ENCODE measurements at regions not wholly inside any gene's neighbourhood (a gene's known extent, or its start where the extent isn't known, plus 50 kb on each side); places are given as distances from the start of the nearest gene placed in this dataset.

DNA sequence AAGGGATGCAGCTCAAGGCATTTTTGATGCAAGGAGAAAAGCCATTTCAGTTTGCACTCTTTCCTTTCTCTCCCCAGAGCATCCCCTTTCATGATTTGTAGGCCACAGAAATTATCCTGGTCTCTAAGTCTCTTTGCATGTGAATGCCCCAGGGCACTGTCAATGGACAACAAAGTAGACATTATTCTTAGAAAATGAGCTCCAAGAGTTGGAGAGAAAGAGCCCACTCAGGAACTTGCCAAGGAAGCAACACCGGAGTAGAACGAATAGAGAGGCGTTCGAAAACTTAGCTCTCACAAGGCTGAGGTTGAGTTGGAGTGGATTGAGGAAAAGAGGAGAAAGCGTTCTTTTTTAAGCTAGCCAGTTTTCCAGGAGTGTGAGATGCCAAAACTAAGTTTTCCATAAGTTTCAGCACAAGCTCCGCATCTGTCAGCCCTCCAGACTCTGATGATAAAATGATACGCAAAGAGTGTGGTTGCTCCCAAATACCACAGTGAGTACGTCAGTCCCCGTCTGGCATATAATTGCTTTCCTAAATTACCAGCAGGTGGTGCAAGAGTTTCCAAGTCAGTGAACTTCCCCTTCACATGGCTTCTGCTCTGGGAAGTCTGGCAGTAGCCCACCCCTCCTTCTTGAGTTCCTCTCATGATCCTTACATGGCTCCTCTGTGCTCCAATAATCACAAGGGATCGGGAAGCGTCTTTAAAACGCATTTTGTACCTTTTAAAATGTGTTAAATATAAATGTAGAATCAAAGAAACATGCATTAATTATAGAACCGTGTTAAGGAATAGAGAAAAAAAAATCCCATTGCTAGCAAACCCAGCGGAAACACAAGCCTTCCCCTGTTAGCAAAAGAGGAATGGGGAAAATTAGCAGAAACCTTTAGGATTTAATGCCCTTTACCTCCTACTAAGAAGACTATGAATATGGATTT lies 1060.6 kb upstream of the FANCL start:
- H3K9me3 Mint-ChIP-seq: no peaks in the 10 kb centered on the region
- ATAC-seq (ENCODE audit: low read depth in 2 of 2) (peak; percentile 89 to 96), DNase-seq (peak; percentile 58)
- no peak overlapping the region for H3K4me3 Mint-ChIP-seq
- H3K27ac Mint-ChIP-seq: no peak overlapping the region
- no peaks in the 10 kb centered on the region for H3K4me1 Mint-ChIP-seq
- no peaks in the 10 kb centered on the region for H3K27me3 Mint-ChIP-seq
- H3K36me3 Mint-ChIP-seq: no peaks in the 10 kb centered on the region

- H3K9me3 Mint-ChIP-seq: no peaks in the 10 kb centered on the region
- H3K27me3 Mint-ChIP-seq: peaks cover 0 to 6% (median 0%) of the 10 kb centered on the region in 3 donors
- peak overlapping the region in 1 of 6 donors; percentile 56 for H3K27ac Mint-ChIP-seq
- ATAC-seq (ENCODE audit: low read depth in 2 of 2) (no peak), DNase-seq (no peak)
- H3K36me3 Mint-ChIP-seq: no peaks in the 10 kb centered on the region
- no peak overlapping the region for H3K4me3 Mint-ChIP-seq
- no peaks in the 10 kb centered on the region for H3K4me1 Mint-ChIP-seq
Observed at GRCh38 chr2:59297816-59298215, 1056.7 kb upstream of the FANCL start.

DNA sequence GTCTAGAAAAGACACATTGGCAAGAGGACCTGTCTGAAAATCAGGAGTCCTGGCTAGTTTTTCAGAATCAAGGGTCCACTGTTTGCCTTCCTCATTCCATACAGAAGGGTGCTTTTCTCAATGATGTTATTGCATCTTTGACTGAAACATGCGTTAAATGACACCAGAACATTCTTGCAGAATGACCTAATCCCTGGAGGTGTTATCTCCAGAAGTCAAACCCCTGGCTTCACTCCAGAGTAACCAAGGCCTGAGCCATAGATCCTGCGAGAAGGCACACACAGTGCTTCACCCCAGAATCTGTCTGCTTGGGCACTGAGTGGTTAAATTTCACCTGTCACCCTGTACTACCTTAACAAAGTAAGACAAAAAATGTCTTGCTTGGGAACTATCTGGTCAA lies 1055.2 kb upstream of the FANCL start:
- Mint-ChIP-seq H3K36me3 (no peaks in the 10 kb centered on the region), H3K4me1 (no peaks in the 10 kb centered on the region), H3K9me3 (no peaks in the 10 kb centered on the region), H3K27ac (peak overlapping the region in 1 of 6 donors; percentile 44), H3K27me3 (peaks cover 0 to 6% (median 0%) of the 10 kb centered on the region in 3 donors), H3K4me3 (no peak overlapping the region)
- DNase-seq: no peak
- ATAC-seq (ENCODE audit: low read depth in 2 of 2): no peak

DNA sequence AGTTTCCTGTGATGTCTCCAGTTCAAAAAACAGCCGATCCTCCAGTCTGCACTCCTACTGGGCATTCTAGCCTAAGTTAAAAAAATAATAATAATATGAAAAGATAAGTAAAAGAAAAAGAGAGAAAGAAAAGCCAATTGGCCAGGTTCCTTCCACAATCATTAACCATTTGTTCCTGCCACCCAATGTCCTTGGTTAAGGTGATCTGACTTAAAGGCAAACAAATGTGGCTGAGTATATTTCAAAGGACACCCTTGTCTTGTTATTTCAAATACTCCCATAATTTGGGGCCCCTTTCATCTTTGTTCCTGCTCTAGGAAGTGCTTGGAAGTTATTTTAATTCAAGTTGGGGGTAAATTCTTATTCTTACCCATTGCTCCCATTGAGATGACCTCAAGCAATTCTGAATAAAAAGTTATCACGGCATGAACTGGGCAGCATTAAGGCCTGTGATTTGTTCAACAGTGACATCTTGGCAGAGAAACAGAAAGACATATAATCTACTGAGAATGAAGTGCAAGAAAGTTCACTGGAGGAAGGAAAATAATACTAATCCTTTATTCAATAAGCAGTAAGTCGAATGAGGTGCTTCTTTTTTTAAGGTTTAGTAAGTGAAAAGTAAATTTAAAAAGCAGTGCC lies 1054.5 kb upstream of the FANCL start:
- Mint-ChIP-seq H3K4me3 (no peak overlapping the region), H3K27ac (no peak overlapping the region), H3K27me3 (peaks cover 0 to 6% (median 0%) of the 10 kb centered on the region in 3 donors), H3K4me1 (no peaks in the 10 kb centered on the region), H3K9me3 (no peaks in the 10 kb centered on the region), H3K36me3 (no peaks in the 10 kb centered on the region)
- ATAC-seq (ENCODE audit: low read depth in 2 of 2) (no peak), DNase-seq (no peak)

DNA sequence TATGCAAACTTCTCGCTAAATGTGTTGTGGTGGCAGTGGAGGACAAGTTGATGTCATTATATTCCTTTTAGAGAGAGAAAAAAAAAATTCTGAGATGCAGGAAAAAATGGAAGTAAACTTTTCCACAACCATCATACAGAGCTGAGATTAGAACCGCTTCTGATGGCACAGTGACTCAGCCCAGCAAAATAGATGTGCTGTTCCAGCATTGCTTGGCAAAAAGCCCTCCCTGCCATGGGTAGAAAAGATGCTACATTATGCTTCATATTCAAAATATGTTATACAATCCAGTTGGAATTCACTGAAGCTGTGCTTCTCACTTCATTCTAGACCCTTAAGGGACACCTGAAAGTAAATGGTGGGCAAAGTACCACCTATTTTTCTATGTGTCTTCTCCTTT lies 1047.6 kb upstream of the FANCL start:
- no peak for DNase-seq
- ATAC-seq (ENCODE audit: low read depth in 2 of 2): no peak
- peaks cover 0 to 3% (median 0%) of the 10 kb centered on the region in 3 donors for H3K4me1 Mint-ChIP-seq
- no peak overlapping the region for H3K4me3 Mint-ChIP-seq
- H3K27me3 Mint-ChIP-seq: peaks cover 9 to 11% (median 10%) of the 10 kb centered on the region in 3 donors
- no peaks in the 10 kb centered on the region for H3K36me3 Mint-ChIP-seq
- H3K9me3 Mint-ChIP-seq: peaks cover 0 to 4% (median 0%) of the 10 kb centered on the region in 7 donors
- H3K27ac Mint-ChIP-seq: no peak overlapping the region

GRCh38 chr2:59282374-59283057 lies 1041.4 kb upstream of the FANCL start:
- H3K4me1 Mint-ChIP-seq: peaks cover 0 to 3% (median 0%) of the 10 kb centered on the region in 3 donors
- ATAC-seq (ENCODE audit: low read depth in 2 of 2) (no peak), DNase-seq (no peak)
- H3K27me3 Mint-ChIP-seq: peaks cover 0 to 3% (median 0%) of the 10 kb centered on the region in 3 donors
- H3K4me3 Mint-ChIP-seq: no peak overlapping the region
- H3K36me3 Mint-ChIP-seq: no peaks in the 10 kb centered on the region
- no peak overlapping the region for H3K27ac Mint-ChIP-seq
- peaks cover 0 to 4% (median 0%) of the 10 kb centered on the region in 7 donors for H3K9me3 Mint-ChIP-seq

DNA sequence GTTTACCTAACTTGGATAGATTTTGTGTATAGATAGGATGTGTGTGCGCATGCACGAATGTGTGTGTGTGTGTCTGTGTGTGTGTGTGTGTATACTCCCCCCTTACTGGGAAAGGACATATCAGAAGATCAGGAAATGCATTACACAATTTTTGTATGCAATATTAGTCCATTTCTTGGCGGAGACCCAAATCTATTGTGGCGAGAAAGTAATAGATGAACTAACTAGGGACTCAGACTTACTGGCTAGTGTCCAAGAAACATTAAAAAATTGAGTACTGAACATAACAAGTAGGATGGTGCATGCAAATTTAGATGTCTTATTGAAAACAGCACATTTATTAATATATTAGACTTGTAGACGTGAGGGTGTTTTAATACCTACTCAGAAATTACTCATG lies 1036.5 kb upstream of the FANCL start:
- Mint-ChIP-seq H3K27me3 (peaks cover 6 to 15% (median 10%) of the 10 kb centered on the region in 3 donors), H3K4me3 (no peak overlapping the region), H3K4me1 (no peaks in the 10 kb centered on the region), H3K36me3 (no peaks in the 10 kb centered on the region), H3K27ac (no peak overlapping the region), H3K9me3 (no peaks in the 10 kb centered on the region)
- DNase-seq (no peak), ATAC-seq (ENCODE audit: low read depth in 2 of 2) (no peak)

GRCh38 chr2:59276917-59277316 lies 1035.8 kb upstream of the FANCL start:
- H3K36me3 Mint-ChIP-seq: no peaks in the 10 kb centered on the region
- DNase-seq (no peak), ATAC-seq (ENCODE audit: low read depth in 2 of 2) (no peak)
- H3K27ac Mint-ChIP-seq: no peak overlapping the region
- peaks cover 6 to 15% (median 10%) of the 10 kb centered on the region in 3 donors for H3K27me3 Mint-ChIP-seq
- H3K4me3 Mint-ChIP-seq: no peak overlapping the region
- no peaks in the 10 kb centered on the region for H3K9me3 Mint-ChIP-seq
- H3K4me1 Mint-ChIP-seq: no peaks in the 10 kb centered on the region

DNA sequence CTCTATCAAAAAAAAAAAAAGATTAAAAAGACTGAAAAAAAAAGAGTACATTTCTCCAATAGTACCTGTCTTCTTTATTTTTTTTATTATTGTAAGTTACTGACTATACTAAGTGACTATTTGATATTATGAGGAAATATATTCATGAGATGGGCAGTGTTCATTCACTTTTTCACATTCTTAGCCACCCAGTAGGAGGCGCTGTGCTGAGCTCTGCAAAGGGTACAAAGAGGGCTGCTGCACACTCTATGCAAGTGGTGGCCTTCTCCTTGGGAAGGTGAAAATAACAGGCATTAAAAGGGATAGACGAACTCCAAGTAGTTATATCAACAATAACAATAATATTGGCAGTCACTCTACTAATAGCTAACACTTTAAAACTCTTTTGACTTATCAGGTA lies 1034.9 kb upstream of the FANCL start:
- Mint-ChIP-seq H3K27ac (no peak overlapping the region), H3K4me1 (no peaks in the 10 kb centered on the region)
- no peak for ATAC-seq (ENCODE audit: low read depth in 2 of 2)

GRCh38 chr2:59266453-59266852 lies 1025.3 kb upstream of the FANCL start:
- Mint-ChIP-seq H3K27me3 (no peaks in the 10 kb centered on the region), H3K27ac (peak overlapping the region in 2 of 6 donors; percentile 22 to 59), H3K9me3 (peaks cover 0 to 5% (median 0%) of the 10 kb centered on the region in 7 donors), H3K4me1 (no peaks in the 10 kb centered on the region), H3K36me3 (no peaks in the 10 kb centered on the region), H3K4me3 (no peak overlapping the region)
- ATAC-seq (ENCODE audit: low read depth in 2 of 2) (no peak), DNase-seq (no peak)

More for the DNA sequence above, 1034.9 kb upstream of the FANCL start:
- no peak for DNase-seq
- Mint-ChIP-seq H3K9me3 (no peaks in the 10 kb centered on the region), H3K27me3 (peaks cover 6 to 15% (median 10%) of the 10 kb centered on the region in 3 donors), H3K36me3 (no peaks in the 10 kb centered on the region), H3K4me3 (no peak overlapping the region)

- H3K4me3 Mint-ChIP-seq: no peak overlapping the region
- H3K27ac Mint-ChIP-seq: no peak overlapping the region
- no peaks in the 10 kb centered on the region for H3K4me1 Mint-ChIP-seq
- DNase-seq (no peak), ATAC-seq (ENCODE audit: low read depth in 2 of 2) (no peak)
- no peaks in the 10 kb centered on the region for H3K27me3 Mint-ChIP-seq
- H3K36me3 Mint-ChIP-seq: no peaks in the 10 kb centered on the region
- H3K9me3 Mint-ChIP-seq: peaks cover 0 to 7% (median 0%) of the 10 kb centered on the region in 7 donors
Observed at GRCh38 chr2:59259913-59260312, 1018.8 kb upstream of the FANCL start.

DNA sequence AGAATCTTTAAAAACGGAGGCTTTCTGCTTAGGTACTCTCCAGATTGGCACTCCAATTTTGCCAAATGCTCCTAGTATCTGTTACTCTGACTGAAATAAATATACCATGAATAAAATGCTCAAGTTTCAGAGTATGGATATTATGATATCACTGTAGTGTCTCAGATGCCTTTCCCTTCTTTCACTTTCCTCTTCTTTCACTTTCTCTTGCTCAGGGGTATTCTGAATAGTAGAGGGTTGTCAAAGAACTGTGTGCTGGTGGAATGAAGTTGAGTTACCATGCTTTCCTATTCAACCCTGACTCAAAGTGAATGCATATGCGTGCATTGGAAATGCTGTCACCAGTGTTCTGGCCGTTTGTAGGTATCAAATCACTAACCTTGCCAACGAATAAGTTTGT lies 1015.2 kb upstream of the FANCL start:
- H3K4me3 Mint-ChIP-seq: no peak overlapping the region
- DNase-seq: no peak
- peaks cover 0 to 3% (median 0%) of the 10 kb centered on the region in 7 donors for H3K9me3 Mint-ChIP-seq
- no peak for ATAC-seq (ENCODE audit: low read depth in 2 of 2)
- no peaks in the 10 kb centered on the region for H3K4me1 Mint-ChIP-seq
- H3K27me3 Mint-ChIP-seq: peaks cover 0 to 3% (median 0%) of the 10 kb centered on the region in 3 donors
- no peaks in the 10 kb centered on the region for H3K36me3 Mint-ChIP-seq
- H3K27ac Mint-ChIP-seq: no peak overlapping the region

DNA sequence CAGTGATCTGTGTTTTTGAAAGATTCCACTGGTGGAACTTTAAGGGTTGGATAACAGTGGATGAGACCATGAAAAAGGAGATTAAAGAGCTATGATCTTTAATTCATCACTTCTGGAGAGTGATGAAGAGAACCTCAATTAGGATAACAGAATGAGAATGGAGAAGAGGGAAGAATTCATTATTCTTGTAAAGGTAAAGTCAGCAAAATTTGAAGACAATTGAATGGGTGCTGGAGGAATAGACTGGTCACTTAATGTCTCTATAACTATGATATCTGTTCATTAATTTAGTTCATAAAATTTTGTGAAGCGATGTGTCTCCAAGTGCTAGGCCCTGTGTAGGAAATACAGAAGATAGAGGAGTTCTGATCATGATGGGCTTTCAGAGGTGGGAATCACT lies 1013.2 kb upstream of the FANCL start:
- Mint-ChIP-seq H3K27me3 (peaks cover 0 to 8% (median 3%) of the 10 kb centered on the region in 3 donors), H3K4me3 (no peak overlapping the region), H3K4me1 (no peaks in the 10 kb centered on the region), H3K27ac (no peak overlapping the region), H3K9me3 (peaks cover 0 to 3% (median 0%) of the 10 kb centered on the region in 7 donors), H3K36me3 (no peaks in the 10 kb centered on the region)
- DNase-seq (no peak), ATAC-seq (ENCODE audit: low read depth in 2 of 2) (no peak)

Data from naive B cell (primary cell).